Left renal pelvis (tissue), 4 donors: ENCODE measurements at regions not wholly inside any gene's neighbourhood (a gene's known extent, or its start where the extent isn't known, plus 50 kb on each side); places are given as distances from the start of the nearest gene placed in this dataset.
"Not testable (repeated sequence)": the region's sequence is repeated elsewhere in the genome, so short reads cannot be mapped to it uniquely, and the experiment has no call there.

Experiments
- DNase-seq, 4 donors: peaks; one replicate each; pipeline ENCODE4 v3.0.0-alpha.2; 2013; ENCODE audit warnings: low read depth in 4 of 4, low spot score in 3 of 4

DNA sequence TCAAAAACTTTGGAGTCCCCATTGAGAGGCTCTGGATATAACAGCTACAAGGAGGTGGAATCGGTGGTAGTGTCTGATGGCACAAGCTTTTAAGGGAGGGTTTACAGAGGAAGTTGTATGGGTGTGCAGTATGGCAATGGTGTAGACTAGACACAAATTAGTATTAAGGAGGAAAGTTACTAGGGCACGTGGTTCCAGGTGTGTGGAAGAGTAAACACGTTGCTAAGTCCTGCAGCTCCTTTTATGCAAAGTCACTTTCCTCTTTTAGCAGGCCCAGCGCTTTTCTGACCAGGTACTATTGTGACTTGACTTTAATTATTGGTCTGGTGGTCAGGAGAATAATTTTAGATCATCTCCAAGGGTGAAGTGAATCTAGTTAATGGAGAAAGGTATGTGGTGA is 287.5 kb upstream of the B3GALT2 start:
- no peak for DNase-seq

DNA sequence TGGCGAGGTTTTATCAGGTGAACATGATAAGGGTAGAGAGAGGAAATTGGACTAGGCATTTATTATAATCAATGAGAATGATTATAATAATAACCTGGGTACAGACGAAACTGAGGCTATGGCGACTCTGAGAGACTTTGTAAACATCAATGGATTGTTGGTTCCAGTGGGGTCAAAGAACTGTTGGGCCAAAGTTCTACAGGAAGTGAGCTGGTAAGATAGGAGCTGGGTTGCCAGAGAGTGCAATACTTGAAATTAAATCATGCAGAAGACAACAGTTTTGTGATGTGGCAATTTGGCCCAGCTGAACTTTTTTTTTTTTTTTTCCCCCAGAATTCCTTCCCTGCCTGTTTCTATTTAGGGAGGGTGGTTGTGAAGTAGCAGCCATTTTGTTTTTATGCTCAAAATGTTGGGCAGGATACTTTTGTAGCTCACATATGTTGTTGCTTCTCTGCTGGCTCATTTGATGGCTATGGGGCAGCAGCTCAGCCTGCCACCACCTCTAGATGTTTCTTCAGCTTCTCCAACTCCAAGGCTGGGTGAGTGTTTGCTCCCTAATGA is 286.5 kb upstream of the B3GALT2 start:
- DNase-seq, result no peak

DNA sequence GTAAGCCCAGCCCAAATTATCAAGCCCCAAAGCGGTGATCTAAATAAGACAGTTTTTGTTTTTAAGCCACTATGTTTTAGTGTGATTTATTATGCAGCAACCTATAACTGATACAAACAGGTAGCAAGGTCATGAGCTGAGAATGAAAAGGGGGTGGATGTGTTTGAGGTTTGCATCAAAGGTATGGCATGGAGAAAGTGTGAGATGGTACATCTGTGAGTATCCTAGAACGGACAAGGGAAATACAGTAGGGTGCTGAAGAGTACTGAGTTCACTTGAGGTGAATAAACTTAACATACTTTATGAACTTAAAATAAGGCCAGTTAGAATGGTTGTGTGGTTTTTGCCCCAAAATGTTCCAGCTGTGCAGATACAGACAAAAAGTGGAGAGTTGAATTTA is 286.0 kb upstream of the B3GALT2 start:
- DNase-seq, result no peak

DNA sequence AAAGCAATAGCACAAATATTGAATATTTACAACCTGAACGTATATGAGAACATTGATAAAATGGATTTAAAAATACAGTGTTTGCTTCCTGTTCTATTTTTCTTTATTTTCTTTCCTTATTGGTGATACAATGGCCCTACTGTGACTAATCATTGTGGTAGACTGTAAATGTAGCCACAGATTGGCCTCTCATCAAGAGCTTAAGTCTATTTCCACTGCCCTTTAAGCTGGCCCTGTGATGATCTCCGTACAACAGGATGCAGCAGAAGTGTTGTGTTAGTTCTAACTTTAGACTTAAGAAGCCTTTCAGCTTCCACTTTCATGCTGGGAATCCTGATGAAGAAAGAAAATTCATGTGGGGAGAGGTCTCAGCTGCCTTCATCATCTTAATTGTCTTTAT is 285.6 kb upstream of the B3GALT2 start:
- no peak for DNase-seq

DNA sequence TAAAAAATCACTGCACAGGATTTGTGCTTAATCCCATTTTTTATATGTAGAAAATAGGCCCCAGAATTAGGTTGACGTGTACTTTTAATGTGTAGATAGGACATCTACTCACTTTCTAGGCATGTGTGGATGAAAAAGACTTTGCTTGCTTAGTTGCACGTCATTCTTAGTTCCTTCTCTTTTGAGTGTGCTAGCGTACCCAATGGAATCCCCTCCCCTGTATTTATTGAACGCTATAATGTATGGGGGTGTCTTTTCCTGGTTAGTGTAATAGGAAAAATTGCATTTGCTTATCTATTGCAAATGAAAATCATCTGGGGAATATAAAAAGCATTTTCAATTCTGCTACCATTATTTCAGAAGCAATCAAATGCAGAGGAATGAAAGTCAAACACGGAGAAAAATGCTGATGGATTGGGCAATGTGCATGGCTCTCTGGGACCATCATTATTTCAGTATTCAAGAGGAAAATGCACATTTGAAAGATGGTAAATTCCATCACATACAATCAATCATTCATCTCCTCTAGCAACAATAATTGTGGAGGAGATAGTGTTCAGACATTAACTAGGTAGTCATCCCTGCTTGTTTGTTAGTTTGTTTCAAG is 277.0 kb upstream of the B3GALT2 start:
- no peak for DNase-seq

DNA sequence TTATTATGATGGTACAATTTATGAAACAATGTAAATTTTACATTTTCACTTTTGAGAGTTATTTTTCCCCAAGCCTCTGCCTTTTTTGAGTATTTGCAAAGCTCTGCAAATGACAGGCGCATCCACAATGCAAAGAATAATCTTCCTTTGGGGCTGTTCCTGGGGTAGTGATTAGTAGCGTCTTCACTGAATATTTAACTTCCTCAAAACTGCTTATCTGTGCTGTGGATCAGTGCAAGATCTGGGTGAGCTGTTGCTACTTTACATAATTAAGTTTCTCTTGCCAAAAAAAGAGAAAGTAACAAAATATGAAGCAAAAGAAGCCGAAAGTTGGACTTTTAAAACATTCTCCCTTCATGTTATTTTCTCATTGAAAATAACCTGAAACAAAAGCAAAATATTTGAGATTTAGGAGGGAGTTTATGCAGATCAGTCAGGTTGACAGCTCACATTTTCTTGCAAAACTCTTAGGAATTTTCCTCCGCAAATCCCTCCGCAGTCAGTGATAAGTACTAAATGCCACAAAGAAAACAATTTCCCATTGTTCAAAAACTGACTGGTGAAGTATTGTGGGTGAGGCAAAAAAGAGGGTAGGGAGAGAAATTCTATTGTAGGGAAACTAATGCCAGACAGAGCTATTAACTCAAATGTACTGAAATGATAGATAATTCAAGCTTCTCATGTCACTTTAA is 276.4 kb upstream of the B3GALT2 start:
- no peak for DNase-seq

DNA sequence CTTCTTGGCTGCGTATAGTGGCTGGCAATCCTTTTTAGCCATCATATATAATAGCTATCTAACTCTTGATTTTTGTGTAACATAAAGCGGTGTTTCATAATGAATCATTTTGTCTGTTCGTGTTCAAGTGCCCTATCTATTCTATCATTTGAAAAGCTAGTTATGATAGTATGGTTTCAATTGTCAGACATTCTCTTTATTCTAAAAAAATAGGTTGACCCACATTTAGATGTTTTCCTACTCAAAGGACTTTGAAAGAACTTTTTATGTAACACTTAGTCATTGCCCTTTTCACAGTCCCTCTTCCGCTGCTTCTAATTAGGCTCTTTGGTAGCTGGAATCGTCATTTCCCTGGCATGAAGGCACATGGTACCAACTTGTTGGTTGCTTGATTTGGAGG is 272.2 kb upstream of the B3GALT2 start:
- no peak for DNase-seq

DNA sequence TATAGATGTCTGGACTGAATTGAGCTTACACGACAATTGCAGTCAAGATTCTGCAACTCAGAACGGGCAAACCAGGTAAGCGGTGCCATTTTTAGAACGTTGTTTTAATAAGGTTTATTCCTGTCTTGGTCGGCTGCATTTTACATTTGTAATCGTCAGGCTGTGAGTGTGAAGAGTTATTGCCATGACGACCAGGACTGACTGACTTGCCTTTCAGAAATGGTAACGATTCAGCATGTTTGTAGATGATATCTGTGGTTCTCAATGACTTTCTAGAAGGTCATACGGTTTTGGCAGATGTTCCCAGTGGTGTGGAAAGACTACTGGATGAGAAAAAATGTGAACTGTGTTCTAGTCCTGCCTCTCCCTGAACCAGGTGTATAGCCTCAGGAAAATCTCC is 271.3 kb upstream of the B3GALT2 start:
- no peak for DNase-seq

DNA sequence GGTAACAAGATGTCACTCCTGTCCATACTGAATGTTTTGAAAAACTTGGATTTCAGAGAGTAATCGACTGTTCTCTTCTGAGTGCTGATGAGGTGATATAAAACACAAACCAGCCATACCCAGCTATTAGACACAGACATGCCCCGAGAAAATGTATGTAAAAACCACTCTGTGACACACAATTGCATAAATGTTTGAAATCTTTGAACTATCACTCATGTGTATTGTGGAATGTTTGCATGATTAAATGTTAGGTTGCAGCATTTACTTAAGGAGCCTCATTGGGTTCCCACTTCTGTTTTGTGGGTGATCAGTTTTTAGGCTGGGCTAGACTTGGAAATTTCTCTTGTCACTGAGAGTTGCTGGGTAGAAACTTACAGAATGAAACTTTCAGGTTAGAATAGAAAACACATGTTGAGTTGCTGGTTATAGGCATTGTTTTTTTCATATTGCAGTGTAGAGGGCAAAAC is 270.4 kb upstream of the B3GALT2 start:
- no peak for DNase-seq

DNA sequence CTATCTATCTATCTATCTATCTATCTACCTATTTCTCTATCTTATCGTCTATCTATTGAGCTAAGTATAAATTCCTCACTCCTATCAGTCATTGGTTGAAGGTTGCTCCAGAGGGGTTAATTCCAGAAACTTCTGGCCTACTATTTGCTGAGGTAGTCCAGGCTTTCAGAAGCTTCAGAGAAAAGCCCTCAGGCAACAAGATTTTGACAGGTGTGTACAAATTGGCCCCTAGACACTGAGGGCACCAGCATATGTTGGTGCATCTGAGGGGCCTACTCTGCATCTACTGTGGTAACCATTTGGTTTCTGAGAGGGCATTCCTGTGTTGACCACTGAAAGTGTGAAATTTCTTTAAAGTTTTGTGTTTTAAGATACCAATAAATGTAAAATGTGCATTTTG is 265.2 kb upstream of the B3GALT2 start:
- no peak for DNase-seq

DNA sequence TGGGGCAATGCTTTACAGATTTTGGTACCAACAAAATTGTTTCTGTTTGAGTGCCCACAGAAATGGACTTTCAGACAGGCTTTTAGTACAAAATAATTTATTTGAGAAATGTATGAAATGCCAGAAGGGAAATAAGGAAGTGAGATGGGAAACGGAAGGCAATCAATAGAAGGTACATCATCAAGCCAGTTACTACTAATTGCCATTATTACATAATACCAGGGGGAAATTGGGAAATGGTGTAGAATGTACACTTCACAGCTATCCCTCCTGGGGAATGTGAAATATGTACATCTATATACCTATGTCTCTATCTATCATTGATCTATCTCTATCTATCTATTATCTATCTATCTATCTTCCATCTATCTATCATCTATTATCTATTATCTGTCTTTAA is 264.6 kb upstream of the B3GALT2 start:
- no peak for DNase-seq

DNA sequence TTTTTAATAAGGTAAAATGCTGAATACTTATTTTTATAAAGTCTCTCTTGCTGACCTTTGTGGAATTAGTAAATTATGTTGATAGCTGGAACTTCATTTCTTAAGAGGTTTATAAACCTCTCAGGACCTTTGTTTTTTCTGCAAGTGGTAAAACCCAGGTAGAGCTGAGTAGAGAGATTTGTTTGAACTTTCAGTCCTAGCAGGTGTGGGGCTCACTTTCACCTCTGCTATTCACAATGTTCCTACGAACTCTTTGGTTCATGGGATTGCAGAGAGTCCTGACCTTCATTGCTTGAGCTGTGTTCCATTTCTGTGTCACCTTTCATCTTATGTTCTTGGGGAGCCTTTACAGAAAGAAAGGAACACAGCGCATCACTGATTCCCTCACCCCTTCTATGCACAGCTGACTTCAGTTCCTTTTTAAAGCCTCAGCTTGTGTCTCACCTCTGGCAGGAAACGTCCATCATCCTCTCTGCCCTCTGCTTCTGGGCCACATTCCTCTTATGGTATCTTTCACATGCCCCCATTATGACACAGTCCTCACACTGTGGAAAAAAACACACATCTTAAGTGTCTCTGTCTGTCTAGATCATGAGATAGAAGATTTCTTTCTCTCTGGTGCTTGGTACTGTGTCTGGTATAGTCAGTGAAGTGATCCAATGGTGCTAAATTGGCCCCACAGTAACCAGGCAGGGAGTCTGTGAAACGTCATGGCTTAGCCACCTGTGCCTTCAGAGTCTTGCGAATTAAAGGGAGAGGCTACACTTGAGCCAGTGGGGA is 262.5 kb upstream of the B3GALT2 start:
- no peak for DNase-seq

DNA sequence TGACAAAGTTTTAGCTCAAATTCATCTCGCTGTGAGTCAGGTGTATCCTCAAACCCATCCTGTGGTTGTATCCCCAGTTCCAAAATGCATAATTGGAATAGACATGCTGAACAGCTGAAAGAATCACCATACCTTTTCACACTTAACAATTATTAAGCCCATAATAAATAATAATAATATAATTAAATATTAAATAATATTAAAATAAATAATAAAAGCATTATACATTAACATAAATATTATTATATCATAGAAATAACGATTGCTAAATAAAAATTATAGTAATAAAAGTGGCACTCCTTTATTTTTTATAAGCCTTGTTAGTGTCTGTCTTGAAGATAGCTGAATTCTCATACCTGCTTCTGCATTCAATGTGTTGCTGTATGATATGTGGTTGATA is 257.5 kb upstream of the B3GALT2 start:
- DNase-seq, result no peak

DNA sequence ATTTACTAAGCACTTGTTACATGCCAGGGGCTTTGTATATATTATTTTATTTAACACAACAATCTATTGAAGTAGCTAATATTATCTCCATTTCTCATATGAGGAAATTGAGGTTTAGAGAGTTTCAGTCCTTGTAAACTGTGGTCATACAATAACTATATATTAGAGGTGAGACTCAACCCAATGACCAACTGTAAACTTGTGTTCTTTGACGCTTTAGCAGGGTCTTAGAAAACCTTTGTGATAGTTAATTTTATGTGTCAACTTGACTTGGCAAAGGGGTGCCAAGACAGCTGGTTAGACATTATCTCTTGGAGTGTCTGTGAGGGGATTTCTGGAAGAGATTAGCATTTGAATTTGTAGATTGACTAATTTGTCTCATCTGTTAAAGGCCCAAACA is 252.4 kb upstream of the B3GALT2 start:
- no peak for DNase-seq

DNA sequence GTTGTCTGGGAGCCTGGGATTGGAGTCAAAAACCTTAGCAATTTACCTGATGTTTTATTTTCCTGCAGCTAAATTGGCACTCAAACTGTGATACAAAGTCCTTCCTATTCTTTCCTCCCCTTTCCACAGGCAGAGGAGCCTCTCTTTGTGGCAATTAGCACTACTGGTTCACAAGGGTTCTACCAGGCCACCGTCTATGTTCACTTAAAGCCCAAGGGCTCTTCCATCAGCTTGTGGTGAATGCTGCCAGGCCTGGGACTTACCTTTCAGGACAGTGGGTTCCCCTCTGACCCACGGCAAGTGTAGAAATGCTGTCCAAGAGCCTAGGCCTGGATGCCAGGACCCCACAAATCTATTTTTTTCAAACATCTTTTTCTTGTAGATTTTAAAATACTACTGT is 251.9 kb upstream of the B3GALT2 start:
- DNase-seq, result no peak

DNA sequence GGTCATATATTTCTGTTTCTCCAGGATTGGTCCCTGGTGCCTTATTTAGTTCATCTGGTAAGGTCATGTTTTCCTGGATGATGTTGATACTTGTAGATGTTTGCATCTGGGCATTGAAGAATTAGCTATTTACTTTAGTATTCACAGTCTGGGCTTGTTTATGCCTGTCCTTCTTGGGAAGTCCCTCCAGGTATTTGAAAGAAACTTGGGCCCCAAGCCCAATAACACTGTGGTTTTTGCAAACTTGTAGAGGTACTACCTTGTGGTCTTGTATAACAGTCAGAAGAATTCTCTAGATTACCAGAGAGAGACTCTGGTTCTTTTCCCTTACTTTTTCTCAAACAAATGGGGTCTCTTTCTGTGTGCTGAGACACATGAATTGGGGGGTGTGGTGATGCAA is 251.4 kb upstream of the B3GALT2 start:
- DNase-seq, result no peak

DNA sequence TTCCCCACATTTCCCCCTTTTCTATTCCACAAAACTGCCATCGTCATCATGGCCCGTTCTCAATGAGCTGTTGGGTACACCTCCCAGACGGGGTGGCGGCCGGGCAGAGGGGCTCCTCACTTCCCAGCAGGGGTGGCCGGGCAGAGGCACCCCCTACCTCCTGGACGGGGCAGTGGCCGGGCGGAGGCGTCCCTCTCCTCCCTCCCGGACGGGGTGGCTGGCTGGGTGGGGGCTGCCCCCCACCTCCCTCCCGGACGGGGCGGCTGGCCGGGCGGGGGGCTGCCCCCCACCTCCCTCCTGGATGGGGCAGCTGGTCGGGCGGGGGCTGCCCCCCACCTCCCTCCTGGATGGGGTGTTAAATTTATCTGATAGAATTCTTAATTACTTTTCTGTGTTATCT is 250.9 kb upstream of the B3GALT2 start:
- not testable (repeated sequence) for DNase-seq

DNA sequence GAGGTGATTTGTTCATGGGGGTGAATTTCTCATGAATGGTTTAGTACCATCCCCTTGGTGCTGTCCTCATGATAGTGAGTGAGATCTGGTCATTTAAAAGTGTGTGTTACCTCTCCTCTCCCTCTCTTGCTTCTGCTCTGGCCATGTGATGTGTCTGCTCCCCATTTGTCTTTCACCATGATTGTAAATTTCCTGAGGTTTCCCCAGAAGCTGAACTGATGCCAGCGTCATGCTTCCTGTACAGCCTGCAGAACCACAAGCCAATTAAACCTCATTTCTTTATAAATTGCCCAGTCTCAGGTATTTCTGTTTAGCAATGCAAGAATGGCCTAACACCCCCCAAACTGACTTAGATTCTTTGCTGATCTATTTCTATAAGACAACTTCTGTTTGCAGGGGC is 249.4 kb upstream of the B3GALT2 start:
- no peak for DNase-seq

DNA sequence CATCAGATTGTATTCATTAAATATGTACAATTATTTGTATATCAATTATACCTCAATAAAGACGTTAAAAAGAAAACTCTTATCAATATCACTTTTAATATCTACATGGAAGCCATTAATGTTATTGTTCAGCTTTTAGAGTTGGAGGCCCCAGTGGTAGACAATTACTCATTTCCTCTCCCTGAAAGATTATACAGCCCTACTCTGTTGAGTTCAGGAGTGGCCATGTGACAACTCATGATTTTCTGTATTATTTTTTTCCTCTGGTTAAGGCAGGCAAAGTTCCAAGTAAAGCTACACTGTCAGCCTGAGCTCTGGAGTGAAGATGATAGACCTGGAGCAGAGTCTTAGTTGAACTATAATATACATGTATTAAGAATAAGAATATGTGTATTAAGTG is 247.9 kb upstream of the B3GALT2 start:
- DNase-seq, result no peak

DNA sequence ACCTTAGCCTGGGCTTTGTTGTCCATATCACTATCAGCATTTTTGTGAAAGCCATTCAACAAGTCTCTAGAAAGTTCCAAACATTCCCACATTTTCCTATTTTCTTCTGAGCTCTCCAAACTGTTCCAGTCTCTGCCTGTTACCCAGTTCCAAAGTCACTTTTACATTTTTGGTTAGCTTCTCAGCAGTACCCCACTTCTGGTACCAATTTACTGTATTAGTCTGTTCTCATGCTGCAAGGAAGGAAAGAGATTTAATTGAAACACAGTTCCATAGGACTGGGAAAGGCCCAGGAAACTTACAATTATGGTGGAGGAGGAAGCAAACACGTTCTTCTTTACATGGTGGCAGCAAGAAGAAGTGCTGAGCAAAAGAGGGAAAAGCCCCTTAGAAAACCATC is 247.2 kb upstream of the B3GALT2 start:
- DNase-seq, result no peak

DNA sequence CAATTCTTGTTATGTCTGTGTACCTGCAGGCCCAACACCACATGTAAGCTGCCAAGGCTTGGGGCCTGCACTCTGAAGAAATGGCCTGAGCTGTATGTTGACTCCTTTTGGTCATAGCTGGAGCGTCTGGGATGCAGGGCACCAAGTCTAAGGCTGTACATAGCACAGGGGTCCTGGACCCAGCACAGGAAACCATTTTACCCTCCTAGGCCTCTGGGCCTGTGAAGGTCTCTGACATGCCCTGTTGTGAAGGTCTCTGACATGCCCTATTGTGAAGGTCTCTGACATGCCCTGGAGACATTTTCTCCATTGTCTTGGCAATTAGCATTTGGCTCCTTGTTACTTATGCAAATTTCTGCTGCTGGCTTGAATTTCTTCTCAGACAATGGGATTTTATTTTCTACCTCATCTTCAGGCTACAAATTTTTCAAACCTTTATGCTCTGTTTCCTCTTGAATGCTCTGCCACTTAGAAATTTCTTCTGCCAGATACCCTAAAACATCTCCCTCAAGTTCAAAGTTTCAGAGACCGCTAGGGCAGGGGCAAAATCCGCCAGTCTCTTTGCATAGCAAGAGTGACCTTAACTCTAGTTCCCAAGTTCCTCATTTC is 246.7 kb upstream of the B3GALT2 start:
- no peak for DNase-seq
